ENCODE measurements at regions not wholly inside any gene's neighbourhood (a gene's known extent, or its start where the extent isn't known, plus 50 kb on each side); places are given as distances from the start of the nearest gene placed in this dataset.

DNA sequence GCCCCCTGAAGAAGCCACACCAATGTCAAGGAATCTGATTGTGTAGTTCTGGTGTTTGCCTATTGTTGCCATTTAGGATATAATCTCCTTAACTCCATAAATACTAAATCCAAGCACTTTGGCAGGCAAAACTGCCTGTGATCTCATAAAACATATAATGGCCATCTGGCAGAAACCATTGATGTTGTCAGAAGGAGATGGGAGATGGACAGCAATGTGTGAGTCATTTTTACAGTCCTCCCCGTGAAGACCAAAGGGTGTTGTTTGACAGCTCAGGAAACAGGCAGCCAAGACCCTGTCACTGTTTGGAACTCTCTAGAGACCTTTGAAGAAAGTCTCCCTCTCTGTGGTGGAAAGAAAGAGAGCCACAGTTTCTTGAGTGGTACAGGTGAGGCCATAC, 454.1 kb downstream of the HS3ST3B1 start:
- H3K4me3 ChIP-seq (ENCODE audit: low read depth, poor library complexity, severe bottlenecking), result no peak overlapping the region
- TF ChIP-seq POLR2A (IDR thresholded peaks at IDR 0.05), result no peak
- TF ChIP-seq, protein P1, sequence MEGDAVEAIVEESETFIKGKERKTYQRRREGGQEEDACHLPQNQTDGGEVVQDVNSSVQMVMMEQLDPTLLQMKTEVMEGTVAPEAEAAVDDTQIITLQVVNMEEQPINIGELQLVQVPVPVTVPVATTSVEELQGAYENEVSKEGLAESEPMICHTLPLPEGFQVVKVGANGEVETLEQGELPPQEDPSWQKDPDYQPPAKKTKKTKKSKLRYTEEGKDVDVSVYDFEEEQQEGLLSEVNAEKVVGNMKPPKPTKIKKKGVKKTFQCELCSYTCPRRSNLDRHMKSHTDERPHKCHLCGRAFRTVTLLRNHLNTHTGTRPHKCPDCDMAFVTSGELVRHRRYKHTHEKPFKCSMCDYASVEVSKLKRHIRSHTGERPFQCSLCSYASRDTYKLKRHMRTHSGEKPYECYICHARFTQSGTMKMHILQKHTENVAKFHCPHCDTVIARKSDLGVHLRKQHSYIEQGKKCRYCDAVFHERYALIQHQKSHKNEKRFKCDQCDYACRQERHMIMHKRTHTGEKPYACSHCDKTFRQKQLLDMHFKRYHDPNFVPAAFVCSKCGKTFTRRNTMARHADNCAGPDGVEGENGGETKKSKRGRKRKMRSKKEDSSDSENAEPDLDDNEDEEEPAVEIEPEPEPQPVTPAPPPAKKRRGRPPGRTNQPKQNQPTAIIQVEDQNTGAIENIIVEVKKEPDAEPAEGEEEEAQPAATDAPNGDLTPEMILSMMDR (IDR thresholded peaks at IDR 0.05), result no peak
- DNase-seq (ENCODE audit: low spot score in 2 of 2), result no peak
- intact Hi-C loops (cut with DNase I; ENCODE audit: low total_unique reads), result no loop called here
- WGBS, 2 donors, result 22 to 27% methylated on average over 1 of the region's 1 CpG

DNA sequence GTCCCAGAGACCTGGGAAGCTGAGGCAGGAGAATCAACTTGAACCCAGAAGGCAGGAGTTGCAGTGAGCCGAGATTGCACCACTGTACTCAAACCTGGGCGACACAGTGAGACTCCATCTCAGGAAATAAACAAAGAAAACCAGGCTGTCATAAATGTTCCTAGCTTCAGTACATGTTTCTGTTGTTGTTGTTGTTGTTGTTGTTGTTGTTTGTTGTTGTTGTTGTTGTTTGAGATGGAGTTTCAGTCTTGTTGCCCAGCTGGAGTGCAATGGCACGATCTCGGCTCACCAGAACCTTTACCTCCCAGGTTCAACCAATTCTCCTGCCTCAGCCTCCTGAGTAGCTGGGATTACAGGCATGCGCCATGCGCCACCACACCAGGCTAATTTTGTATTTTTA, 452.5 kb downstream of the HS3ST3B1 start:
- 89 to 92% methylated on average over 6 of the region's 6 CpGs for WGBS, 2 donors
- intact Hi-C loops (cut with DNase I; ENCODE audit: low total_unique reads), result no loop called here
- no peak overlapping the region for H3K4me3 ChIP-seq (ENCODE audit: low read depth, poor library complexity, severe bottlenecking)
- TF ChIP-seq, protein P1 (IDR thresholded peaks at IDR 0.05), result no peak
- TF ChIP-seq POLR2A (IDR thresholded peaks at IDR 0.05), result no peak
- DNase-seq (ENCODE audit: low spot score in 2 of 2), result no peak

DNA sequence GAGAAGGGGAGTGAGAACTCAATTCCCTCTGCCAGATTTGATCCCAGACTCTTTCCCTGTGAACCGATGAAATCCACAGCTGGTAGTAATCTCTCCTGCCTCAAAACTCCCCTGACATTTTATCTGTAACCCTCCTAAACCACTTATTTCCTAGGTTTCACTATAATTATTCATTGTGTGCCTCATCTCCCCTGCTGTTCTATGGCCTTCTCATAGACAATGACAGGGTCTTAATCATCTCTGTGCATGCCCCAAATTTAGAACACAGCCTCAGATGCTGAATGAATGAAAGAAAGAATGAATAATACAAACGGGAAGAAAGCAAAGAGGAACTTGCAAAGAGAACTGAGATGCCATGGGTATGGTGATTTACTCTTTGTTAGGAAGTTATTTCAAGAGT, 451.1 kb downstream of the HS3ST3B1 start:
- intact Hi-C loops (cut with DNase I; ENCODE audit: low total_unique reads), result no loop called here
- TF ChIP-seq, protein P1 (IDR thresholded peaks at IDR 0.05), result no peak
- no peak for TF ChIP-seq POLR2A (IDR thresholded peaks at IDR 0.05)
- DNase-seq (ENCODE audit: low spot score in 2 of 2), result no peak
- H3K4me3 ChIP-seq (ENCODE audit: low read depth, poor library complexity, severe bottlenecking), result no peak overlapping the region
- 55 to 65% methylated on average over 2 of the region's 2 CpGs for WGBS, 2 donors

DNA sequence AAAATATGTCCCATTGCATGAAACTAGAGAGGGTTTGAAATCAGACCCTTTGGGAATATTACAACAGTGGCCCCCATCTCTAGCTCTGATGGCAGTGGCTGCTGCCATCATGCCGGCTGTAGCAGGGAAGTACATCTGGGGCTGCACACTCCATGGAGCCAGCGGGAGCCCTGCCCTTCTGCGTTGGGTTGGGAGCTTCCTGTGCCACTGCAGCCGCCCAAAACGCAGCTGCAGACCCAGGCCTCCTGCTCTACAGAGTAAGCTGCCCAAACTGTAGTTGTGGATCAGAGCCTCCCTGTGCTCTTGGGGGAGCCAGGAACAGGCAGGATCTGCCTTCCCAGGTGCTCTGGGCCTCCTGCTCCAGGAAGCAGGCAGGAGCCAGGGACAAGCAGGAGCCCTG, 450.0 kb downstream of the HS3ST3B1 start:
- DNase-seq (ENCODE audit: low spot score in 2 of 2), result no peak
- intact Hi-C loops (cut with DNase I; ENCODE audit: low total_unique reads), result no loop called here
- no peak overlapping the region for H3K4me3 ChIP-seq (ENCODE audit: low read depth, poor library complexity, severe bottlenecking)
- 79 to 90% methylated on average over 3 to 5 of the region's 5 CpGs for WGBS, 2 donors
- TF ChIP-seq POLR2A (IDR thresholded peaks at IDR 0.05), result no peak

DNA sequence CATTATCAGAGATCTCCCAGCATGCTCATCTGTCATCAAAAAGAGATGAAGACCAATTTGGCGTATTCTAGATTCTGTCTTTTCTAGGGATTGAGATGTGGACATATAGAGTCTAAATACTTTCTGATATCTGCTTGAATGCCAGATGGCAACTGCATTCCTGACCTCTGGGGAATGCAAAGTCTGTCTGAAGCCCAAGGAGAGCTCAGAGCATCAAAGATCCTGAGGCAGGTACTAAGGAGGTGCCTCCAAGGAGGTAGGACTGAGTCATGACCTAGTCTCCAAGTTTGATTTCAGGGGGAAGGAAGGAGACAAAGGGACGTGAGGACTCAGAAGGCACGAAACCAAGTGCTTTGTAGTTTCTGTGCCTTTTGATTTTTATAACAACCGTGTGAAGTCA, 448.4 kb downstream of the HS3ST3B1 start:
- 87 to 94% methylated on average over 4 of the region's 4 CpGs for WGBS, 2 donors
- intact Hi-C loops (cut with DNase I; ENCODE audit: low total_unique reads), result no loop called here
- DNase-seq (ENCODE audit: low spot score in 2 of 2), result no peak
- no peak overlapping the region for H3K4me3 ChIP-seq (ENCODE audit: low read depth, poor library complexity, severe bottlenecking)
- TF ChIP-seq, protein P1 (IDR thresholded peaks at IDR 0.05), result no peak
- no peak for TF ChIP-seq POLR2A (IDR thresholded peaks at IDR 0.05)

DNA sequence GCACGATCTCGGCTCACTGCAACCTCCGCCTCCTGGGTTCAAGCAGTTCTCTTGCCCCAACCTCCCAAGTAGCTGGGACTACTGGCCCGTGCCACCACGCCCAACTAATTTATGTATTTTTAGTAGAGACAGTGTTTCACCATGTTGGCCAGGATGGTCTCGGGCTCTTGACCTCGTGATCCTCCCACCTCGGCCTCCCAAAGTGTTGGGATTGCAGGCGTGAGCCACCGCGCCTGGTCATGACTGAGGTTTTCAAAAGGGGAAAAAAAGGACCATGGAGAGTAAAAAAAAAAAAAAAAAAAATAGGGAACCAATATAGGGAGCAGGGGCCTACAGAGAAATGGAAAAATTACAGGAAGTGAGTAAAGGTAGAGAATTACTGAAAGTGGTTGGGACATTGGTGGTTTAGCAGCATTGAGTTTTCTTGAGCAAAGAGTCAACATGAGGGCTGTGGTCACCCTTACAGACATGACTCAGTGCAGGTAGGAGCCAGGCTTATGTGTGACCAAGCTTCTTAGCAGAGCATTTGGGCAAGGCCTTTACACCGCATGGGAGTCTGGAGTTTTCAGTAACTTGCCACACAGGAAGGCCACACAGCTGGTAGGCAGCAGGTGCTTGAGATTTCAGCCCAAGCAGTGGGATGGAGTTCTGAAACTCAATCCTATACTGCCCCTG, 447.3 kb downstream of the HS3ST3B1 start:
- WGBS, 2 donors, result 86 to 88% methylated on average over 12 of the region's 12 CpGs
- DNase-seq (ENCODE audit: low spot score in 2 of 2), result no peak
- no peak for TF ChIP-seq POLR2A (IDR thresholded peaks at IDR 0.05)
- intact Hi-C loops (cut with DNase I; ENCODE audit: low total_unique reads), result no loop called here
- no peak overlapping the region for H3K4me3 ChIP-seq (ENCODE audit: low read depth, poor library complexity, severe bottlenecking)

DNA sequence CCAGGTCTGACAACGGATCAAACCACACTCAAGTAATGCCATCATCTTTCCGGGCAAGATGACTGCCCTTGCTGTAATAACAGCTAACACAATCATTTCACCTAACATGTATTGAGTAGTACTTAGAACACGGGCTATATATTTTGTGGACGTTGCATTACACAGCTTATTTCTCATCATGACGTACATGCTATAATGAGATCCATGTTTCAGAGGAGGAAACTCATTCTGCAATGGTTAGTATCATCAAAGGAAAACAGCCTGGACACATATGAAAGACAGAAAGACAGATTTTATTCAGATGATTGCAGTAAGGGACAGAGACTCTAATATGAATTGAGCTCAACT, 446.7 kb downstream of the HS3ST3B1 start:
- H3K4me3 ChIP-seq (ENCODE audit: low read depth, poor library complexity, severe bottlenecking), result no peak overlapping the region
- TF ChIP-seq, protein P1 (IDR thresholded peaks at IDR 0.05), result no peak
- TF ChIP-seq POLR2A (IDR thresholded peaks at IDR 0.05), result no peak
- WGBS, 2 donors, result 69 to 71% methylated on average over 5 of the region's 5 CpGs
- intact Hi-C loops (cut with DNase I; ENCODE audit: low total_unique reads), result no loop called here
- DNase-seq (ENCODE audit: low spot score in 2 of 2), result no peak
